Left renal pelvis (tissue), 4 donors: ENCODE measurements at regions not wholly inside any gene's neighbourhood (a gene's known extent, or its start where the extent isn't known, plus 50 kb on each side); places are given as distances from the start of the nearest gene placed in this dataset.
"Not testable (repeated sequence)": the region's sequence is repeated elsewhere in the genome, so short reads cannot be mapped to it uniquely, and the experiment has no call there.

Experiments used
- DNase-seq, 4 donors: peaks; one replicate each; pipeline ENCODE4 v3.0.0-alpha.2; 2013; ENCODE audit warnings: low read depth in 4 of 4, low spot score in 3 of 4

GRCh38 chr2:37757456-37757855, 86.0 kb upstream of the CDC42EP3 start:
- DNase-seq = not testable (repeated sequence)

- not testable (repeated sequence) for DNase-seq
Measured at GRCh38 chr2:37758141-37758601, 86.7 kb upstream of the CDC42EP3 start.

DNA sequence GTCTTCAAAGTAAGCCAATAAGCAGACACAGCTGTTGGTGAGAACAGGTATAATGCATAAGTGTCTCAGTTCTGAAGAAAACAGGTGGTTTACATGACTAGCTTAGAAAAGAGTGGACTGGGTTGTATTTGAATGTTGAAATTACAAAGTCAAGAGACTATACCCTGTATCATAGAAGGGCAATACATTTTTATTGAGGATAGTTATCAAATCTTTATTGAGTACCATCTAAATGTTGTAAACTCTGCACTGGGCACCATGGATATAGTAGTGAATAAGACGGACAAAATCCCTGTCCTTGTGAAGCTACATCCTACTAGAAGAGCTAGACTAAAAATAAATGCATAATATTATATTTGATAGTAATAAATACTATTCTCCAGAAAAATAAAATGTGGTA, 88.5 kb upstream of the CDC42EP3 start:
- DNase-seq = not testable (repeated sequence)

DNA sequence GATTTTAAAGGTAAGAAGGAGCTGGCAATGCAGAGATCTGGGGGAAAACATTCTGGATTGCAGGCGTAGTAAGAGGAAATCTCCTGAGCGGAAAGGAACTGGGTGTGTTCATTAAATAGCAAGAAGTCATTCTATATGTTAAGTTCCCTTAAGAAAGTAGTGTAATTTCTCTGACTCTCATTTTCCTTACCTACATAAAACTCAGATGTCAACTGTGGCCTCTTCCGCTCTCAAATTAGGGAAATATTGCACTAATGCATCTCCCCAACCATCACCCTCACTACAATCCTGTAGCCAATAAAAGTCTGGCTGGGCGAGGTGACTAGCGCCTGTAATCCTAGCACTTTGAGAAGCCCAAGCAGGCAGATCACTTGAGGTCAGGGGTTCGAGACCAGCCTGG, 89.0 kb upstream of the CDC42EP3 start:
- DNase-seq = no peak

- not testable (repeated sequence) for DNase-seq
Measured at GRCh38 chr2:37762281-37762680, 90.8 kb upstream of the CDC42EP3 start.

- no peak for DNase-seq
Measured at GRCh38 chr2:37764739-37765138, 93.3 kb upstream of the CDC42EP3 start.

DNA sequence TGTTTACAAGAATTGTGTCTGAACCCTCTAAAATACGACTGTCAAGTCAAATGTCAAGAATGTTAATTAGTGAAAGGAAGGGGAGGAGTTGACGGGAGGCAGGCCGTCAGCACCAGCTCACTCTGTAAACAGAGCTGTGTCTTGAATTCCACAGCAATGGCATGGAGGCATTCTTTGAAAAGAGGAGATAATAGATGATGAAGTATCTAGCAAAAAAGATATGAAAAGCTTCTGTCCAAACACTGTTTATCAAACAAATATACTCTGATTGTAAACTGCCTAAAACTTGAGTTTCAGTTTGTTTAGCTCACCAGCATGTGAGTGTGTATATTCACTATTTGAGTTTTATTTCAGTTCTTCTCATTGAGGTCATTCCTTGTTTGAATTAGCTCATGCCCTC, 94.7 kb upstream of the CDC42EP3 start:
- DNase-seq = no peak

GRCh38 chr2:37767046-37767445, 95.6 kb upstream of the CDC42EP3 start:
- DNase-seq = no peak

DNA sequence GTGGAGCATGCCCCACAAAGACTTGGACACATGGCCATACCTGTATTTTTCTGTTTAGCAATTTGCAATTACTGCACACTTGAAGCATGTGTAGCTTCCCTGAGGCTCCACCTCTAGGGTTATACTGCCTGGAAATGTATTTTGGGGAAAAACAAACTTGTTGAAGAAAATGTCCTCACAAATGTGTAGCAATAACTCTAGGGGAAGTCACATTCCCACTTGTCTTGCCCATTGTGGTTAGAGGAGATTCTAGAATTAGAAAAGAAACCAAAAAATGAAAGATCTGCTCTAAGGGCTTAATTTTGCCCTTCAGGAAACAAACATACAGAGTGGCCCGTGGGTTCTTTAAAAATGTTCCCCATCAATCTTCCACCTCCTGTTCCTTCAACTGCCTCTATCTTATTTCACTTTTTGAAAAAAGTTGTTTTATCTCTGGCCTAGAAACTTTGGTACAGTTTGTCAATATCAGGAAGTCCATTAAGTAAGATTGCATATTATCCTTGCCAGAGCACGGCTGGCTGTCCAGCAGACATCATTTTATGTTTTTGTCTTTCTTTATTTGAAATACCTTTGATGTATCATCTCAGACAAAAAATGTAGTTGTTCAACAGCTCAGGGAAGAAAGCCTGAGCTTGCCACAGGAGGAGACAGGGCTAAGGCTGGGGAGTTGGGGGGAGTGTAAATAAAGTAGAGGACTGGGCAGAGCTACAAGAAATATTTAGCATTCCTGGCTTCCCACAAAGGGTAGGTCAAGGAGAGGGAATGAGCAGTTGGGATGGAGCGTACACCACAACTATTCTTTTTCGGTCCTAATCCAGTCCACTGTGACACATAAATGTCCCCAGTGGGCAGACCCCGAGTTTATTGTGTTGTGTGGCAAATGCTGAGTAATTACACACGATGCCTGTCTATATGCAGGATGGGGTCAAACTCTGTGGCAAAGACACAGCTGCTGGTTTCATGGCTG, 96.8 kb upstream of the CDC42EP3 start:
- DNase-seq = no peak

DNA sequence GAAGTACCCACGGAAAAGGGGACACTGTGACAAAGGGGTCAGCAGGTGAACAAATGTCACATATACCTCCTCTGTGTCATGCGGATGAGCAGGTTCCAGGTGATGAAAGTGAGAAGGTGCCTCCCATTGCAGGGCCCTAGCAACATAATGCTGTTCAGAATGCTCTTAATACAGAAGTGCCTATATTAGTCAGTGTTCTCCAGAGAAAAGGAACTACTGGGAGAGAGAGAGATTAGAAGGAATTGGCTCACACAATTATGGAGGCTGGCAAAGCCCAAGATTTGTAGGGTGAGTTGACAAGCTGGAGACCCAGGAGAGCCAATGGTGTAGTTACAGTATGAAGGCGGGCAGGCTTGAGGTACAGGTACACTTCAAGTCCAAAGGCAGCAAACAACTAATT, 98.1 kb upstream of the CDC42EP3 start:
- no peak for DNase-seq

GRCh38 chr2:37770797-37771196, 99.4 kb upstream of the CDC42EP3 start:
- DNase-seq = no peak

- no peak for DNase-seq
Measured at GRCh38 chr2:37771600-37772088, 100.2 kb upstream of the CDC42EP3 start.

DNA sequence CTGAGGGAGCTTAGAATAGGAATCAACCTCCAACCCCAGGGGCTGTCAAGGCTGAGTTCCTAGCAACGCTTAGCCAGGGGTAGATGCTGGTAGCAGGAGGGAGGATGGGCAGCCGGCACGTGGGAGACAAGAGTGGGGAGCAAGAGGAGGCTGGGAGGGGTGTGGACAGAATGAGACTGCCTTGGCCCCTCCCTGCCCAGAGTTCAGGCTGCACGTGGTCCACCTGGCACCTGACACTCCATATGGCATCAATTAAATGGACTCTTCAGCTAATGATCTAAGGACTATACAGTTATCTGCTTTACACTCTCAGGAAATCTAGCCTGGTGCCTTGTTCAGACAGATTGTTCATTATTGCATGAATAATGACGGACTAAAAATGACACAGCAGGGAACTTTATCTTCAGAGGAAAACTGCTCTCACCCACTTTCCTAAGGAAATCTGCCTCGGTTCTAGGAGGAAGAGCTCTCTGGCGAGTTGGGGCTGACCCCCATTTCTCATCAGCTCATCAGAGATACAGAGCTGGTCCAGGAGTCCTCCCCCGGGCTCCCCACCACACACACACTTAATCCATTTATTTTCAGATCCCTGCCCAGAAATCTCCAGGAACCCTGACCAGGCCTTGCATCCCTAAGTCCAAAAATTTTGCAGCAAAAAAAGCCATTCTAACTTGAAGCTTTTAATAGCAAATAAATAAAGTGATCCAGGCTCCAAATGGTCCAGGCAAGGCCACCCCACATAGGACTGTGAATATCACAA, 102.1 kb upstream of the CDC42EP3 start:
- no peak for DNase-seq

DNA sequence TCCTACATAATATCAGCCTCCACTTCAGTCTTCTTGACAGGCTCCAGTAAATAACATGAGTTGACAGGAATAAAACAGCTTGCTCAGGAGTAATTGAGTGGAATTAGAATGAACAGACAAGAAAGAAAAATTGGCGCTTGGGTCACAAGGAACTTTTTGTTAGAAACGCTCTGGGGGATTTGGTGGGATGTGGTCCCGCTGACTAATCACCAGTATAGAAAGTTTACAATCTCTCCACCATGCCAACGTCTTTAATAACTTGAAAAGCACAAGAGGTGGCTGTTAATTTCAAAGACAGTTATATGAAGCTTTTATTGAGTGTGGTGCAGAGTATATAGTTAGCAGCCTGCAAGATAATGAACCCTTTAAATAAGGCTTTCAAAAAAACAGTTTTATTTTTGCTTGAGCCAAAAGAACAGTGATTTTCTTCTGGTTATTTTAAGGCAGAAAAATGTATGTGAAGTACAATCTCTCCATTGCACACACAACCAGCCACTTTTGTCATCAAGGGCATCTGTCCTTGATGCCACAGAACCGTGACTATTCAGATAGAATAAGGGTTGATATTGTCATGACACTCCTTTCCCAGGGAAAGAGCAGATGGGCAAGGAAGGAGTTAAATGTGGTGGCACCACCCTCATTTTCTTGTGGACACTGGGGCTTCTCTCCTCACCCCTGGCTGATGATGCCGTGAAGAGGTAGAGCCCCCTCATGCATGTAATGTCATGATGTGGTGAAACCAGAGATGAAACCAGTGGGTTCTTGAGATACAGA, 102.9 kb upstream of the CDC42EP3 start:
- DNase-seq = not testable (repeated sequence)

DNA sequence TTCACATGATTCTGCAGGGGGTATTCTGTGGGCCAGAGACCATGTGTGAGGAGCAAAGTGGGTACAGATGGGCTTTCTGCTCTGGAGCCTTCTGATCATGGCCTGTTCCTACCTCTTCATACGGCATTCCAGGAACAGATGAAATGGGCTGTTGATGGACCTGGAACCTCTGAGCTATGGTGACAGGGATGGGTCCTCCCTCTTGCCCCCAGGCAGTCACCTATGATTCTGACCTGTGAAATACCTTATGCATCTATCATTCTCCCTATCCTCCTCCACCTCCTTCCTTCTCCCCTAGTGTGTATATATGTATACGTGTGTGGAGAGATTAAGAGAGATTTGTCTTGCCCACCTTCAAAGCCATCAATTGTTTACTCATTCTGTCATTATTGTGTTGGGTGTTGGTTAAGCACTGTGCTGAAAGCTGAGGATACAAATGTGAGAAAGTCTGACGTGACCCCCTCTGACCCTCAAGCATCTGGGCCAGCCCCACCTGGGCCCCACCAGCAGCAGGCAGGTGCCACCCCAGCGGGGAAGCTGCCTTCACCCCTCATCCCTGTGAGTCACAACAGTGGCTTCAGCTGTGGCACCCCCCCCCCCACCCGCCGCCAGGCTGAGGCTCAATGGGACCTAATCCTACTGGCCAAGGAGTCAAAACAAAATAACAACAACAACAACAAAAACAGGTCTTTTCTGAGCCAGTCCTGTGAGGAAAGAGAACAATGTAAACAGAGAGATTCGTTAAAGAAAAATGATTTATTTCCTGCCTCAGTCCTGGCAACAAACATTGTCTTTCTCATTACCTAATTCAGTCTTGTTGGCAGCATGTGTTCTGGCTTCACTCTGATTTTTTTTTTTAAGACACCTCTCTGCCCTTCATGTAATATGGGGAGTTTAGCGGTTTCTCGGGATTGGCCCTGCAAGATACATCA, 103.8 kb upstream of the CDC42EP3 start:
- DNase-seq = no peak

DNA sequence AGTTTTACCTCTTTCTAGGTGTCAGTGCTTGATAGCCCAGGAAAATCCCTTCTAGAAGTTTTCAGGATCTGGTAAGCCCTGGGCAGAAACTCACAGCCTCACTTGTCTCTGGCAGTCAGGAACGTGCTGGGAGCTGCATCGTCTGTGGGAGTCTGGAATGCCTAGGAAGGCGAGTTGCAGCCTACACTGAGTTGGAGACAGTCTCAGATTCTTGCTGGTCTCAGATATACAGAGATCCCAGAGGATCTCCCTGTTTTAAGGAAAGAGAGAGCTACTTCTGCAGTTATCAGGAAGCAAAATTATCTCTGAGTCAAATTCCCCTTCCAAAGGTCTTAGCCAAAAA, 104.4 kb upstream of the CDC42EP3 start:
- DNase-seq = no peak

DNA sequence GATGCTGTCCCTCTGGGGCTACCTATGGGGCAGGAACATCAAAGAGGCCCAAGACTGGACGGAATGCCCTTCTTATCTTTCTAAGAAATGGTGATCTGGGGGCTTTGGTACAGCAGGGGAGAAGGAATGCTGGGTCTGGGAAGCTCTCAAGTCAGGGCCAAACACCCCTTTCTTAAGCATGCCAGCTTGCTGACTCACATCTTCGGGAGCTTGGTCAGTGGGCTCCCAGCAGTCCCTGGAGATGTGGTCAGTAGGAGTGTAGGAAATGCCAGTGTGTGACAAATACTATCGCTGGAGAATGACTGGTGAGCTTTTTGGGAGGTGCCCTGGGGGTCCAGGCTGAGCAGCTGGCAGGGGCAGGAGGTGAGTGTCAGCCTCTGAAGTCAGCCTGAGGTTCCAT, 105.0 kb upstream of the CDC42EP3 start:
- DNase-seq = no peak

- DNase-seq = no peak
Measured at GRCh38 chr2:37779139-37779538, 107.7 kb upstream of the CDC42EP3 start.

DNA sequence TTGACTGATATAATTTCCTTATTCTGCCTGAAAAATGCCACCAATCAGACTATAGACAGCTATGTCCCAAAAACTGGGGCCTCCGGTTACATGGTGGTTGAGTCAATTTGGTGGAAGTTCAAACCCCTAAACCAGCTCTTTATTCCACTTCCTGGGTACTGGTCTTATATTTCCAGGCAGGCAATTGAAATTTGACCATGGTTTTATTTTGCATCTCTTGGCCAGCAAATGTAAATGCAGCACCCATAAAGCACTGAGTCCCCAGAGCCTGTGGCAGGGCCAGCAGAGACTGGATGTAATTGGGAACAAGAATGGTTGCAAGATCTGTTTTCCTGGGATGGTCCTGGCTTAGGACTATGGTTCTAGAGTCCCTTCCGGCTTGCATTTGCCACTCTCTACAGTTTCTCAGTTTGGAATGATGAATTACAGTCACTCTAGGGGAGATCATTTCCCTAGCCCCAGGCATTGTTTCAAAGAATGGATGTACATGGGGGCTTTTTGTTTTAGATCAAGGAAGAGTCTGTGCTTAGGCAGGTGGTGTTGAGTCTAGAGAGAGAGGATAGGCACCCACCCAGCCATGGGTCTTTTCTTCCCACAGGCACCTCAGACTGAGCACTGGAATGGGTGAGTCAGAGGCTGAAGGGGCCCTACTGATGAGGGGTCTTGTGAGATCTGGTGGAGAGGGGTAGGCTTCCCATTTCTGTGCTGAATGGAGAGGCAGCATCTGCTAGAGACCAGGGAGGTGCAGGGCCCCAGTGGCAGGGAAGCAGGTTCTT, 108.4 kb upstream of the CDC42EP3 start:
- no peak for DNase-seq
